ENCODE measurements at regions not wholly inside any gene's neighbourhood (a gene's known extent, or its start where the extent isn't known, plus 50 kb on each side); places are given as distances from the start of the nearest gene placed in this dataset.

- no peak for DNase-seq (ENCODE audit: extremely low read depth, low read depth)
- TF ChIP-seq CTCF (IDR thresholded peaks at IDR 0.05; ENCODE audit: low read depth, low read length, missing control alignments) = no peak
- H3K4me3 ChIP-seq (replicated peaks; ENCODE audit: low read depth, low read length) = no peak overlapping the region
These were observed 1165.9 kb upstream of the TMEM132C start for GRCh38 chr12:127101076-127101475.

- TF ChIP-seq CTCF (IDR thresholded peaks at IDR 0.05; ENCODE audit: low read depth, low read length, missing control alignments) = no peak
- no peak overlapping the region for H3K4me3 ChIP-seq (replicated peaks; ENCODE audit: low read depth, low read length)
- DNase-seq (ENCODE audit: extremely low read depth, low read depth) = no peak
These were observed 1160.9 kb upstream of the TMEM132C start for GRCh38 chr12:127106041-127106440.

GRCh38 chr12:127106697-127107096, 1160.3 kb upstream of the TMEM132C start:
- no peak for TF ChIP-seq CTCF (IDR thresholded peaks at IDR 0.05; ENCODE audit: low read depth, low read length, missing control alignments)
- no peak for DNase-seq (ENCODE audit: extremely low read depth, low read depth)
- no peak overlapping the region for H3K4me3 ChIP-seq (replicated peaks; ENCODE audit: low read depth, low read length)

GRCh38 chr12:127107744-127108143, 1159.2 kb upstream of the TMEM132C start:
- TF ChIP-seq CTCF (IDR thresholded peaks at IDR 0.05; ENCODE audit: low read depth, low read length, missing control alignments) = no peak
- no peak overlapping the region for H3K4me3 ChIP-seq (replicated peaks; ENCODE audit: low read depth, low read length)
- DNase-seq (ENCODE audit: extremely low read depth, low read depth) = no peak

- no peak overlapping the region for H3K4me3 ChIP-seq (replicated peaks; ENCODE audit: low read depth, low read length)
- peak; percentile 33 for DNase-seq (ENCODE audit: extremely low read depth, low read depth)
- peak; percentile 61 for TF ChIP-seq CTCF (IDR thresholded peaks at IDR 0.05; ENCODE audit: low read depth, low read length, missing control alignments)
These were observed 1158.4 kb upstream of the TMEM132C start for GRCh38 chr12:127108360-127109215.

- TF ChIP-seq CTCF (IDR thresholded peaks at IDR 0.05; ENCODE audit: low read depth, low read length, missing control alignments) = no peak
These were observed 1153.0 kb upstream of the TMEM132C start for GRCh38 chr12:127113945-127114344.

More at GRCh38 chr12:127113945-127114344, 1153.0 kb upstream of the TMEM132C start:
- no peak overlapping the region for H3K4me3 ChIP-seq (replicated peaks; ENCODE audit: low read depth, low read length)
- no peak for DNase-seq (ENCODE audit: extremely low read depth, low read depth)
